ENCODE measurements at regions not wholly inside any gene's neighbourhood (a gene's known extent, or its start where the extent isn't known, plus 50 kb on each side); places are given as distances from the start of the nearest gene placed in this dataset.

DNA sequence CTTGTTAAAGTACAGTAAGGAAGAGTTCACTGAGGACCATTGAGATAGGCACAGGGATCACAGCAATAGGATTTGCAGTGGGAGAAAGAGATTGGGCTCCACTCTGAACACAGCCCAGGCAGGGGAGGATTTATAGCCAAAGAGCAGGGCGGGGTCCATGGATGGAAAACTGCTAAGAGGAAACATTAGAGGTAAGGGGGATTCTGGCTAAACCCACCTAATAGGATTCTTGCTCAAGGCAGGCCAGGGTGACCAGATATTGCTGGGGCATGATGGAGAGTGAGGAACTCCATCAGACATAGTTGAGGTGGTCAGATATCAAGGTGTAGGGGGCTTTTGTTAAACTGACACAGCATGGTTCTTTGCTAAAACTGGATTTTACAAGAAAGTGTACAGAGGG is 372.8 kb downstream of the NPHP4 start:
- TF ChIP-seq, protein P1, sequence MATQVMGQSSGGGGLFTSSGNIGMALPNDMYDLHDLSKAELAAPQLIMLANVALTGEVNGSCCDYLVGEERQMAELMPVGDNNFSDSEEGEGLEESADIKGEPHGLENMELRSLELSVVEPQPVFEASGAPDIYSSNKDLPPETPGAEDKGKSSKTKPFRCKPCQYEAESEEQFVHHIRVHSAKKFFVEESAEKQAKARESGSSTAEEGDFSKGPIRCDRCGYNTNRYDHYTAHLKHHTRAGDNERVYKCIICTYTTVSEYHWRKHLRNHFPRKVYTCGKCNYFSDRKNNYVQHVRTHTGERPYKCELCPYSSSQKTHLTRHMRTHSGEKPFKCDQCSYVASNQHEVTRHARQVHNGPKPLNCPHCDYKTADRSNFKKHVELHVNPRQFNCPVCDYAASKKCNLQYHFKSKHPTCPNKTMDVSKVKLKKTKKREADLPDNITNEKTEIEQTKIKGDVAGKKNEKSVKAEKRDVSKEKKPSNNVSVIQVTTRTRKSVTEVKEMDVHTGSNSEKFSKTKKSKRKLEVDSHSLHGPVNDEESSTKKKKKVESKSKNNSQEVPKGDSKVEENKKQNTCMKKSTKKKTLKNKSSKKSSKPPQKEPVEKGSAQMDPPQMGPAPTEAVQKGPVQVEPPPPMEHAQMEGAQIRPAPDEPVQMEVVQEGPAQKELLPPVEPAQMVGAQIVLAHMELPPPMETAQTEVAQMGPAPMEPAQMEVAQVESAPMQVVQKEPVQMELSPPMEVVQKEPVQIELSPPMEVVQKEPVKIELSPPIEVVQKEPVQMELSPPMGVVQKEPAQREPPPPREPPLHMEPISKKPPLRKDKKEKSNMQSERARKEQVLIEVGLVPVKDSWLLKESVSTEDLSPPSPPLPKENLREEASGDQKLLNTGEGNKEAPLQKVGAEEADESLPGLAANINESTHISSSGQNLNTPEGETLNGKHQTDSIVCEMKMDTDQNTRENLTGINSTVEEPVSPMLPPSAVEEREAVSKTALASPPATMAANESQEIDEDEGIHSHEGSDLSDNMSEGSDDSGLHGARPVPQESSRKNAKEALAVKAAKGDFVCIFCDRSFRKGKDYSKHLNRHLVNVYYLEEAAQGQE (IDR thresholded peaks at IDR 0.05; ENCODE audit: insufficient read depth in 1 of 2, low read depth in 2 of 2, low read length in 2 of 2), result no peak
- TF ChIP-seq FOXP2 (optimal IDR thresholded peaks at IDR 0.05; ENCODE audit: borderline replicate concordance, extremely low read depth, extremely low read length, insufficient read depth) (no peak), TAF1 (IDR thresholded peaks at IDR 0.05; ENCODE audit: borderline replicate concordance, insufficient read depth, low read length) (no peak), SIN3A (IDR thresholded peaks at IDR 0.05; ENCODE audit: borderline replicate concordance, insufficient read depth, low read length) (no peak), POLR2AphosphoS5 (IDR thresholded peaks at IDR 0.05; ENCODE audit: low read depth, low read length) (no peak)

DNA sequence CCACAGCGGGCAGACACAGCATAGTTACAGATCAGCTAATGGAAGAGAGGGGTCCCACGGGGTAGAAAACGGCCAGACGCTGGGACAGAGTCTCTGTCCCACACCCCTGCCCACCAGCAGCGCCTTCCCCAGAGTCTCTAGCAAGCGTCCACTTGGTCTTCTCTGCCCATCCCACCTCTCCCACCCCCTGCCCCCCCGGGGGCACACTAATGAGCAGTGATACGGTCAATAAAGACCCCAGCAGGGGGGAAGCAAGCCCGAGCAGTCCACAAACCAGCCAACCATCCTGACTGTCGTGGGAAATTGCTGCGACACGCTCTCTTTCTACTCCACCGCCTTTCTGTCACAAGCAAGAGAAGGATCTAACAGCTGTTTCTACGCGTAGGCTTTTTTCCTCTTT is 374.7 kb downstream of the NPHP4 start:
- no peak for TF ChIP-seq TAF1 (IDR thresholded peaks at IDR 0.05; ENCODE audit: borderline replicate concordance, insufficient read depth, low read length)
- TF ChIP-seq POLR2AphosphoS5 (IDR thresholded peaks at IDR 0.05; ENCODE audit: low read depth, low read length), result no peak
- TF ChIP-seq SIN3A (IDR thresholded peaks at IDR 0.05; ENCODE audit: borderline replicate concordance, insufficient read depth, low read length), result no peak
- TF ChIP-seq FOXP2 (optimal IDR thresholded peaks at IDR 0.05; ENCODE audit: borderline replicate concordance, extremely low read depth, extremely low read length, insufficient read depth), result no peak
- TF ChIP-seq, protein P1 (IDR thresholded peaks at IDR 0.05; ENCODE audit: insufficient read depth in 1 of 2, low read depth in 2 of 2, low read length in 2 of 2), result no peak

DNA sequence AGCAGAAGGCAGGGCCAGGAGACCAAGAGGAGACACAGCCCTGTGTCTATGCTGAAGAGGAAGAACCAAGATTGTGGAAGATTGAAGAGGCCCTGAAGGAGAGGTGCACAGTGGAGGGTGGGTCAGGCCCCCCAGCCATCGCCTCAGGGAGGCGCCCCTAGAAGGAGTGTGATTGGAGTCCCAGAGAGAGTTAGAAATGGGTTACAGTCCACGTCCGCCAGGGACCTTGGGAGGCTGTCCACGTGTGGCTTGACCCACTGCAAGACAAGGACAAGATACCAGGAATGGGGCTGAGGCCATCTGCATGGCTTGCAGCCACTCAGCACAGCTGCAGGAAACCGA is 375.1 kb downstream of the NPHP4 start:
- no peak for TF ChIP-seq SIN3A (IDR thresholded peaks at IDR 0.05; ENCODE audit: borderline replicate concordance, insufficient read depth, low read length)

DNA sequence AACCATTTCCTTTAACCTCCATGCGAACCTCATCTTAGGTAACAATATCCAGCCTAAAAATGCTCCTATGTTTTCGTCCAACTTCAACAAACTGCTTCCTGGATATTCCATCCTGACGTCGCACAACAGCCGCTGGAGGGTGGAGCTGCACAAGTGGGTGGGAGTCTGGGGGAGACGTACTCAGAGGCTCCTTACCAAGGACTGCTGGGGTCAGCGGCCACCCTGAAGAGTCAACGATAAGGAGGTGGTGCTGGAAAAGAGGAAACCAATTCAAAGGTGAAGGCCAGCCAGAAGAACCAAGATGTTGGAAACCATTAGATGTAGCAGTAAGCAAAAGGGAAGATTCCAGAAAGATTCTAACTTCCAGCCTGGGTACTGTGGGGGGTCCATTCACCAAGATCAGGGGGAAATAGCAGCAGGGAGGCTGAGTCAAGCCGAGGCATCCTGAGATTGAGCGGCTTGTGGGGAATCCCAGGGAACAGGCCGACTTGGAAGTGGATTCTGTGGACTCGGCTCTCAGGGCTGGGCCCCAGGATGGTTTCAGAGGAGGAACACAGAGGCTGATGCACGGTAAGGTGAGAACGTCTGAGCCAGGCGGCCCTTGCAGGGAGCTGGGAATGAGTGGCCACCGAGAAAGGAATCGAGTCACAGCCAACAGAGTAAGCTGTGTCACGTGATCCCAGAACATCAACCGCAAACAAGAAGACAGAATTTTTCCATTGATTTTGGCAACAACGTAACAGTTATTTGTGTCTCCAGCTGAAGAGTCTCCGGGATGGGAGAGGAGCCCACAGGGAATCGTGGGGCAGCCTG is 375.7 kb downstream of the NPHP4 start:
- TF ChIP-seq, protein P1 (IDR thresholded peaks at IDR 0.05; ENCODE audit: insufficient read depth in 1 of 2, low read depth in 2 of 2, low read length in 2 of 2), result no peak
- TF ChIP-seq POLR2AphosphoS5 (IDR thresholded peaks at IDR 0.05; ENCODE audit: low read depth, low read length) (no peak), FOXP2 (optimal IDR thresholded peaks at IDR 0.05; ENCODE audit: borderline replicate concordance, extremely low read depth, extremely low read length, insufficient read depth) (no peak), SIN3A (IDR thresholded peaks at IDR 0.05; ENCODE audit: borderline replicate concordance, insufficient read depth, low read length) (no peak), TAF1 (IDR thresholded peaks at IDR 0.05; ENCODE audit: borderline replicate concordance, insufficient read depth, low read length) (no peak)

DNA sequence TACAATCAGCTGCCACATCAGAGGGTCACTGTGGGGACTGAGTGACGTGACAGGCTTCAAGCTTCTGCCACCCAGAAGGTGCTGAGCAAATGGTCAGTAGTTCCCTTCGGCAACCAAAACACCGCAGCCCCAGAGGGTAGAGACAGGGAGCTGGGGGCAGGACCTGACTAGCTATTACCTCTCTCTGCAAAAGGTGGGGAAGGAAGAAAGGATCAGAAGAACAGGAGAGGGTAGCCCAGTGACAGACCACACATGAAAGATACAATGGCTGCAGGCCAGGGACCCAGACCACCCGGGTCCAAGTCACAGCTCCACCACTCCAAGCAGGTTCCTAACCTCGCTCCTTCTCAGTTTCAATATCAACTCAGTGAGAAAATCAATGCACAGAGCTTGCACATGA is 377.1 kb downstream of the NPHP4 start:
- TF ChIP-seq TAF1 (IDR thresholded peaks at IDR 0.05; ENCODE audit: borderline replicate concordance, insufficient read depth, low read length) (no peak), FOXP2 (optimal IDR thresholded peaks at IDR 0.05; ENCODE audit: borderline replicate concordance, extremely low read depth, extremely low read length, insufficient read depth) (no peak), POLR2AphosphoS5 (IDR thresholded peaks at IDR 0.05; ENCODE audit: low read depth, low read length) (no peak), SIN3A (IDR thresholded peaks at IDR 0.05; ENCODE audit: borderline replicate concordance, insufficient read depth, low read length) (no peak)
- TF ChIP-seq, protein P1 (IDR thresholded peaks at IDR 0.05; ENCODE audit: insufficient read depth in 1 of 2, low read depth in 2 of 2, low read length in 2 of 2), result no peak

Measured in PFSK-1 (cell line).